Central memory CD4-positive, alpha-beta T cell (primary cell): ENCODE measurements at regions not wholly inside any gene's neighbourhood (a gene's known extent, or its start where the extent isn't known, plus 50 kb on each side); places are given as distances from the start of the nearest gene placed in this dataset.

ENCODE experiments used
- DNase-seq: peaks from one replicate; pipeline ENCODE4 v3.0.0; 2022

DNA sequence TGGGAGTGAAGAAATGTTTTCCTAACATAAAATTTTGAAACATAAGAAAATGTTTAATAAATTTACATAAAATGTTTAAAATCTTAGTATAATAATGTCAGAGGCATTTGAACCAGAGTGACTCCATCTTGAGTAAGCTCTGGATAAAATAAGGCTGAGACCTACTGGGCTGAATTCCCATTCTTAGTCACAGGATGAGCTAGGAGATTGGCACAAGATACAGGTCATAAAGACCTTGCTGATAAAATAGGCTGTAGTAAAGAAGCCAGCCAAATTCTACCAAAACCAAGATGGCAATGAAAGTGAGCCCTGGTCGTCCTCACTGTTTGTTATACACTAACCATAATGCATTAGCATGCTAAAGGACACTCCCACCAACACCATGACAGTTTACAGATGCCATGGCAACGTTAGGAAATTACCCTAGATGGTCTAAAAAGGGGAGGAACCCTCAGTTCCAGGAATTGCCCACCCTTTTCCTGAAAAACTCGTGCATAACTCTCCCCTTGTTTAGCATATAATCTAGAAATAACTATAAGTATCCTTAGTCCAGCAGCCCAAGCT, 1184.0 kb downstream of the UQCRFS1 start:
- no peak for DNase-seq

GRCh38 chr19:28027116-28027515, 1185.8 kb downstream of the UQCRFS1 start:
- DNase-seq = no peak

DNA sequence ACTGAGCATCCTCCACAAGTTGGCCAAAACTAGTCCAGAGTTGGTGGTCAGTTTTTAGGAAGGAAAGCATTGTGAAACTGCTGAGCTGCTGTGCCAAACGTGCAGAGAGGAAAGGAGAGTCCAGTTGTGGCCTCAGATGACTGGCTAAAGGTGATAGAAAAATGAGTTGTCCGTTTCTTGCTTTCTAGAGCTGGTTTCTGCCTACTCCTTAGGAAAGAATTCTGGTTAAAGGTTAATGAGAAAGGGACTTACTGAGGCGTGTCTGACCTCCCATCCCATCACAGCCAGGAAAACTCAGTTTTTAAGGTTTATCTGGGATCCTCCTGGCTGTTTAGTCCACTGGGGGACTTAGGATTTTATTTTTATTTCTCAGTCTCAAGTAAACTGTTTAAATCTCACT, 1186.3 kb downstream of the UQCRFS1 start:
- DNase-seq = no peak

GRCh38 chr19:28024920-28025319, 1188.0 kb downstream of the UQCRFS1 start:
- DNase-seq = no peak

- DNase-seq = no peak
Observed at GRCh38 chr19:28023064-28023463, 1189.9 kb downstream of the UQCRFS1 start.

- no peak for DNase-seq
Observed at GRCh38 chr19:28022506-28022905, 1190.4 kb downstream of the UQCRFS1 start.

- DNase-seq = no peak
Observed at GRCh38 chr19:28021259-28022185, 1191.4 kb downstream of the UQCRFS1 start.

- no peak for DNase-seq
Observed at GRCh38 chr19:28020619-28021258, 1192.2 kb downstream of the UQCRFS1 start.

GRCh38 chr19:28019901-28020300, 1193.0 kb downstream of the UQCRFS1 start:
- DNase-seq = no peak

GRCh38 chr19:28019371-28019770, 1193.6 kb downstream of the UQCRFS1 start:
- no peak for DNase-seq

GRCh38 chr19:28018499-28018898, 1194.5 kb downstream of the UQCRFS1 start:
- no peak for DNase-seq

DNA sequence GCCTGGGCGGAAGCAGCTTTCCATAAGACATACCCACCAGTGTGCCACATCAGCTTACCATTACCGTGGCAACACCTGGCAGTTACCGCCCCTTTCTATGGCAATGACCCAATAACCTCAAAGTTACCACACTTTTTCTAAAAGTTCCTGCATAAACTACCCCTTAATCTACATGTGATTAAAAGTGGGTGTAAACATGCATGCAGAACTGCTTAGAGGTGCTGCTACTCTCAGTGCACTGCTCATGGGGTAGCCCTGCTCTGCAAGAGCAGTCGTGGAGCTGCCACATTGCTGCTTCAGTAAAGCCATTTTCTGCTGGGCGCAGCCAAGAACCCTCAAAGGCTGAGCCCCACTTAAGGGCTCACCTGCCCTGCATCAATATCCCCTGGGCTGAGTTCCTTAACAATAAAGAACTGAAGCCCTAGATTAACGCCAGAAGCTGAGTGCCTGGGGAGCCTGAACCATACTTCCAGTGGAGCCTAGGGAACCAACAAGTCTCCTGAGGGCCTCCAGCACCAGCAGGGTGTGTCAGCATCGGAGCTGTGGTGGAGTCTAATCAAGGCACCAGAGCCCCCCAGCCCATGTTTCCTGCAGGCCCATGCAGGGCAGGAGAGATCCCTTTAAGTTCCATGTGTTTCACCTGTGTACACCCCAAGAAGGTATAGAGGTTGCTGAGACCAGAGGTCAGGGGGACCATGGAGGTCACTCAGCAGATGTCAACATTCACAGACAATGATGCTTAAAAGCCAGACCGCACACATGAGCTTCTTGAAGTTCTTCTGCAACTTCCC, 1198.1 kb downstream of the UQCRFS1 start:
- no peak for DNase-seq

DNA sequence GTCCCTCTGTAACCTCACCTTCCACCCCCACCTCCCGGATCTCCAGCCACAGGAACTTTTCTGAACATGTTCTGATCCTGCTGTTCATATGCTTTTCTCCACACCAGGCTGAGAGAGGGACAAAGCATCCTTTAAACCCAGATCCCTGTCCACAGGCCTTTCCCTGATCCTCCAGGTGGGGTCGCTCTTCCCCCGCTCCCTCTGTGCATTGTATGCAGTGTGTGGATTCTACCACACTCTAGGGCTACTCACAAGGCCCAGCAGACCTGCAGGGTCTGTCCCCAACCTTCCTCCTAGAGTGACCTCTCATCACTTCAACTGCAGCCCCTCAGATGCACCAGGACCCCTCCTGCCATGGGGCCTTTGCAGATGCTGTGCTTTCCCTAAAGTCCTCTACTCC, 1200.6 kb downstream of the UQCRFS1 start:
- DNase-seq = no peak

DNA sequence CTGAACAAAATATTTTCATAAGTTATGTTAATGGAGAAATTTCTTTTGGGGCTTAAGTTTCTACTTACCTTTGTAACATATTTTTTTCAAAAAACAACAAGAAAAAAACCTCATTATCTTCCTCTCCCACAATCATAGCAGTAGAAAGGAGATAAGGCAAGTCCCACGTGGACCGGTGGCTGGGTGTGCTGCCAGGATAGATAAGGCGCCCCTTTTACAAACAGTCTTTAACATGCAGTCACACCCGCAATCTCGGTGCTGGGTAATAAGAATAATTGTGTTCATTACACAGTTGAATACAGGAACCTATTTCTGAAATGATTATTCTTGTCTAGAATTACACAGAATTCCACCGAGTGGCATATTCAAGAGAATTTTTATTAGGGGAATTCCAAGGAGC, 1202.3 kb downstream of the UQCRFS1 start:
- DNase-seq = no peak

DNA sequence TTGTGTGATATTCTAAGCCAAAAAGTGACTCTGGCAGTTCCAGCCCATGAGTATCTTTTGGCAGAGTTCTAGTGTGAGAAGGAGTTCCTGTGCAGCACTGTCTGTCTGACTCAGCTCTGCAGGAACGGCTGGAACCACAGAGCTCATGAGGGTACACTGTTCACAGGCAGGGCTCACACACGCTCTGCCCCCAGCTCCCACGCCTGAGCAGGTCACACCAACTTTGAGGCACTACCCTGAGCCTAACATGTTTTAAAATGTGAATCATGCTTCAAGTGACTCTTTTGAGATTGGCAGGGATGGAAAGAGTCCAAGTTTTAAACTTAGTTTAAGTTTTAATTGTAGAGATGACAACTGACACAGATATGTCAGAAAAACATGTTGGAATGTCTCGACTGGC, 1203.3 kb downstream of the UQCRFS1 start:
- no peak for DNase-seq

DNA sequence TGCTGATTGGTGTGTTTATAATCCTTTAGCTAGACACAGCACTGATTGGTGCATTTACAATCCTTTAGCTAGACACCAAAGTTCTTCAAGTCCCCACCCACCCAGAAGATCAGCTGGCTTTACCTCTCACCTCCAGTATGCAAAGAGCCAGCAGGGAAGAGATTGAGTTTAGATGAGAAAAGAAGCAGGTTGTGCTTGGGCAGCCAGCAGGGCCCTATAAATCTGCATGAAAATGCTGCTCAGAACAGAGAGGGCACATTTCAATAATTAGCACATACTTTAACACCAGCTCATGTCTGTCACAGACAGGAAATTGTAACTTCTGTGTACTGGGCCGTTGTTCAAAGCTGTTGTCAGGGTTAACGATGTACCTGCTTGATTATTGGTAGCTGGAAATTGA, 1204.3 kb downstream of the UQCRFS1 start:
- no peak for DNase-seq

DNA sequence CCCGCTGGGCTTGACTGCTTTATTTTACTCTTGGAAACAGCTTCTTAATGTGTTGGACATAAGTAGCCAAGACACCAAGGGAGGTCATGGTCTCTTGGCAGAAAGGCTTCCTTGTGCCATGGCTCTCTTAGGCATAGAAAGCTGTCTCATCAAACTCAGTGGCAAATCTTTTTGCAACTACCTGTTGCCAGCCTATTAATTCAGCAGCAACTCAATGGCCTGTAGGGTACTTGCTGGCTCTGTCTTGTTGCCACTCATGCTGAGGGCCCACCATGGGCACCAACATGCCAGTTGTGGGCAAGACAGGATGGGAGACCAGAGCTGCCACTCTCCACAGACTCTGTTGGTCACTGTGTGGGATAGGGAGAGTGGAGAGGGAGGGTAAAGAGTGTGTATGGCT, 1209.4 kb downstream of the UQCRFS1 start:
- DNase-seq = no peak

DNA sequence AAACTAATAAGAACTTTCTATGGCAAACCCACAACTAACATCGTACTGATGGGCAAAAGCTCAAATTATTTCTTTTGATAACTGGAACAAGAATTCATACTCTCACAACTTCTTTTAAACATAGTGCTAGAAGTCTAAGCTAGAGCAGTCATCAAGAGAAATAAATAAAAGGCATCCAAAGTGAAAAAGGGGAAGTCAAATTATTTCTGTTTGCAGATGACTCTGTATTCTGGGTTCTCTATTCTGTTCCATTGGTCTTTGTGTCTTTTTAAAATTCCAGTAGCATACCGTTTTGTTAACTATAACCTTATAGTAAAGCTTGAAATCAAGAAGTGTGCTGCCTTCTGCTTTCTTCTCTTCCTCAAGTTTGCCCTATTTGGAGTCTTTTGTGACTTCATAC, 1215.9 kb downstream of the UQCRFS1 start:
- DNase-seq = no peak

- DNase-seq = no peak
Observed at GRCh38 chr19:27993619-27994570, 1219.1 kb downstream of the UQCRFS1 start.

DNA sequence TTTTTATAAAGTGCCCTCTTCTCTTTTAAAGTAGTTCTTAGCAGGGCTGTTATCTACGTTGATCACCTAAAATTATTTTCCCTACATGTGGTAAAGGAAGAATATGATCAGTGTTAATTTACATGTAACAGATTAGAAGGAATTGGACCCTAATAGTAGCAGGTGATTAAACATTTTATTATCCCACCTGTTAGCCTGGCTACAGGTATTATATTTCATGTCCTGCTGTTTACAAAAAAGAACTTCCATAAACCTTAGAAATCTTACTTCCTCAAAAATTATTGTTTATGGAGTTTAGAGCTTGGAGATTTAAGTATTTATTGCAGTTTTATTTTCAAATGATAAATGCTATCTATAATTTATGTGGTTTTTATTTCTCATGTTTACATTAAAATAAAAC, 1226.7 kb downstream of the UQCRFS1 start:
- no peak for DNase-seq

DNA sequence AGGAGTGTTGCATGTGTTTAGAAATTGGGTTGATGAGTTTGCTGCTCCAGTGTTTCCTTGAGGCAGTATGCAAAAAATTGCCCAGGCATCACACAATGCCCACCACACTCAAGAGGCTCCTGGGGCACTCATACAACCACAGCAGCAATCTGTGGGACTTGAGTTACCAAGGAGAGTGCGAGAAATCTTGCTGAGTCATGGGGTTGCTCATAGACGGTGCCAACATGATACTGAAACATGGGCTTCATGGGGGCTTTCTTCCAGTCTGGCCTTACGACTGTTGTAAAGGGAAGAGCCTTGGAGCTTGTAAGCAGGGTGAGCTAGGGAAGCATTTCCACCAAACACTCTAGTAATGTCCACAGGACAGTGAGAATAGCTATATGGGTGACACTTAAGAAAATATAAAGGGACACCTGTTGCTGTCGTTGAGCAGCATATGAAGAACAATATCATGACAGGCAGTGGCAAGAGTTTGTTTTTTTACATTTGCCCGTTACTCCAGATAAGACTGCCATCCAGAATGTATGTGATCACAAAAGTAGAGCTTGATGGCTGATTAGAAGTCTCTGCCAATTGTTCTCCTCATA, 1237.4 kb downstream of the UQCRFS1 start:
- DNase-seq = no peak
